Transverse colon (tissue), 4 donors: ENCODE measurements at regions not wholly inside any gene's neighbourhood (a gene's known extent, or its start where the extent isn't known, plus 50 kb on each side); places are given as distances from the start of the nearest gene placed in this dataset.

Experiments
- DNase-seq: peaks from one replicate; pipeline ENCODE4 v3.0.0-alpha.2; 2019
- H3K27ac ChIP-seq, 4 donors: fragments of 200-600 bp; sonication (generic); 2 replicates each; pipeline ENCODE4 v1.5.1; 2016 to 2018; ENCODE audit warnings: inconsistent platforms in 4 of 4
- H3K27me3 ChIP-seq: fragments of 200-600 bp; sonication (generic); 2 replicates; pipeline ENCODE4 v1.5.1; 2017; ENCODE audit warnings: inconsistent platforms
- H3K36me3 ChIP-seq, 4 donors: fragments of 200-600 bp; sonication (generic); 2 replicates each; pipeline ENCODE4 v1.5.1; 2017 to 2019; ENCODE audit warnings: inconsistent platforms in 4 of 4
- H3K4me1 ChIP-seq, 4 donors: fragments of 200-600 bp; sonication (generic); 2 replicates each; pipeline ENCODE4 v1.5.1; 2017 to 2020; ENCODE audit warnings: inconsistent platforms in 4 of 4
- H3K4me3 ChIP-seq, 4 donors: fragments of 200-600 bp; sonication (generic); 1 replicate in 1 of 4; 2 replicates in 3 of 4; pipeline versions ENCODE4 v1.5.1 to v1.6.1; 2017 to 2019; ENCODE audit warnings: inconsistent platforms in 4 of 4
- H3K9me3 ChIP-seq, 2 donors: fragments of 200-600 bp; sonication (generic); 2 replicates each; pipeline ENCODE4 v1.5.1; 2017 to 2019; ENCODE audit warnings: inconsistent platforms in 2 of 2
- CTCF ChIP-seq, 5 experiments: fragments of 200-600 bp in 3 of 5; fragments of 450-650 bp in 2 of 5; sonication (generic) in 3 of 5; IDR thresholded peaks; 1 replicate in 2 of 5; 2 replicates in 3 of 5; pipeline ENCODE4 v1.5.1; 2016 to 2017; ENCODE audit warnings: antibody characterized with exemption in 5 of 5, inconsistent platforms in 3 of 5, mild to moderate bottlenecking in 2 of 5, moderate library complexity in 1 of 5
- EP300 ChIP-seq: sonication (generic); formaldehyde crosslinking; IDR thresholded peaks from one replicate; pipeline ENCODE4 v1.6.1; 2017; ENCODE audit warnings: antibody characterized with exemption, low read depth
- POLR2A ChIP-seq: fragments of 450-650 bp; IDR thresholded peaks from one replicate; pipeline ENCODE4 v1.6.1; 2016; ENCODE audit warnings: antibody characterized with exemption, mild to moderate bottlenecking, moderate library complexity
- POLR2AphosphoS5 ChIP-seq, 3 donors: sonication (generic); formaldehyde crosslinking; IDR thresholded peaks; one replicate each; pipeline ENCODE4 v1.6.1; 2016; ENCODE audit warnings: antibody characterized with exemption in 3 of 3
- WGBS, 2 donors: methylation state at CpG; one replicate each; pipeline ENCODE4 v1.1.5; 2018; ENCODE audit warnings: low coverage in 1 of 2; 5-methylcytosine and 5-hydroxymethylcytosine counted together
- in situ Hi-C, 4 donors: fragments of 200-750 bp; cut with MboI; loops; one replicate each; pipeline versions ENCODE4 v1.15.0 to v1.15.1; 2017; ENCODE audit warnings: low sequenced_read_pairs in 3 of 4, low pct_ligation_motif_present in 1 of 4, low pct_unique_long_range_greater_than_20kb in 1 of 4
- intact Hi-C: fragments of 100-400 bp; cut with DNase I; formaldehyde crosslinking; loops from one replicate; pipeline ENCODE4 v1.15.1; 2023; ENCODE audit warnings: low total_unique reads

- H3K9me3 ChIP-seq = no peaks in the 10 kb centered on the region
- H3K27ac ChIP-seq = no peak overlapping the region
- no peak for DNase-seq
- H3K4me1 ChIP-seq = no peaks in the 10 kb centered on the region
- H3K36me3 ChIP-seq = no peaks in the 10 kb centered on the region
- in situ Hi-C loops = no loop called here
- H3K27me3 ChIP-seq = no peaks in the 10 kb centered on the region
- TF ChIP-seq CTCF (IDR thresholded peaks at IDR 0.05) = no peak
- no peak for TF ChIP-seq POLR2AphosphoS5 (IDR thresholded peaks at IDR 0.05)
- no peak for TF ChIP-seq POLR2A
- no peak for TF ChIP-seq EP300
- intact Hi-C loops = no loop called here
- H3K4me3 ChIP-seq = no peak overlapping the region
- WGBS, 2 donors = 83% methylated on average over 4 of the region's 4 CpGs; no CpG with 5 or more reads in 1 of the 2 donors
Observed at GRCh38 chr4:134773497-134774000, 572.0 kb upstream of the PABPC4L start.

- 25 to 49% methylated on average over 1 to 4 of the region's 4 CpGs for WGBS, 2 donors
Observed at GRCh38 chr4:134762053-134762452, 560.5 kb upstream of the PABPC4L start.

GRCh38 chr4:134756421-134756820 is 554.8 kb upstream of the PABPC4L start:
- intact Hi-C loops = no loop called here
- H3K4me1 ChIP-seq = no peaks in the 10 kb centered on the region
- H3K4me3 ChIP-seq = no peak overlapping the region
- H3K9me3 ChIP-seq = no peaks in the 10 kb centered on the region
- in situ Hi-C loops = no loop called here
- no peak overlapping the region for H3K27ac ChIP-seq
- TF ChIP-seq POLR2AphosphoS5 (IDR thresholded peaks at IDR 0.05) (no peak), EP300 (no peak), POLR2A (no peak), CTCF (IDR thresholded peaks at IDR 0.05) (no peak)
- H3K36me3 ChIP-seq = no peaks in the 10 kb centered on the region
- DNase-seq = no peak
- 74 to 84% methylated on average over 3 of the region's 3 CpGs for WGBS, 2 donors
- H3K27me3 ChIP-seq = no peaks in the 10 kb centered on the region

More at GRCh38 chr4:134762053-134762452, 560.5 kb upstream of the PABPC4L start:
- H3K9me3 ChIP-seq = no peaks in the 10 kb centered on the region
- H3K36me3 ChIP-seq = no peaks in the 10 kb centered on the region
- H3K4me1 ChIP-seq = no peaks in the 10 kb centered on the region
- intact Hi-C loops (no loop called here), in situ Hi-C loops (no loop called here)
- H3K4me3 ChIP-seq = no peak overlapping the region
- H3K27me3 ChIP-seq = no peaks in the 10 kb centered on the region
- DNase-seq = no peak
- TF ChIP-seq EP300 (no peak), POLR2AphosphoS5 (IDR thresholded peaks at IDR 0.05) (no peak), POLR2A (no peak), CTCF (IDR thresholded peaks at IDR 0.05) (no peak)
- no peak overlapping the region for H3K27ac ChIP-seq

- no peak for DNase-seq
- no peaks in the 10 kb centered on the region for H3K4me1 ChIP-seq
- H3K9me3 ChIP-seq = no peaks in the 10 kb centered on the region
- no peak overlapping the region for H3K27ac ChIP-seq
- in situ Hi-C loops = no loop called here
- intact Hi-C loops = no loop called here
- no peaks in the 10 kb centered on the region for H3K27me3 ChIP-seq
- 61 to 70% methylated on average over 6 of the region's 6 CpGs for WGBS, 2 donors
- H3K36me3 ChIP-seq = no peaks in the 10 kb centered on the region
- TF ChIP-seq POLR2A = no peak
- no peak for TF ChIP-seq CTCF (IDR thresholded peaks at IDR 0.05)
- TF ChIP-seq POLR2AphosphoS5 (IDR thresholded peaks at IDR 0.05) = no peak
- no peak for TF ChIP-seq EP300
- H3K4me3 ChIP-seq = no peak overlapping the region
Observed at GRCh38 chr4:134754301-134755019, 552.9 kb upstream of the PABPC4L start.
